ENCODE measurements at regions not wholly inside any gene's neighbourhood (a gene's known extent, or its start where the extent isn't known, plus 50 kb on each side); places are given as distances from the start of the nearest gene placed in this dataset.

DNA sequence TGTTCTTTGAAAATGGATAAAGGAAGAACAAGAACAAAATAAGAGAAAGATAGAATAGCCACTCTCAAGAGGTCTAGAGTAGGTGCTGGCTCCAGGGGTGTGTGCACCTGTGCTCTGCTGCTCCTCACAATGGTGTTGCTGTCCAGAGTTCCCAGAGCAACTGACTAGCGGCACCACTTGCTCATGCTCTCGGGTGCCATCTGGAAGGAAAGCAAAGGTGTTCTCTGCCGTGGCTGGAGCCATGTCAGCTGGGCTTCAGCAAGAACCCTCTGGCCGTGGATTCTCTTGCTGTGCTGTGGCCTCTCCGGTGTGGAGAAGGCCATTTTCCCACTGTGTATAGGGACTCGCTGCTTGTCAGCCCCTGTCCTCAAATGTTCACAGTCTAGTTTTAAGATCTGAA is 114.6 kb upstream of the TEX51 start:
- TF ChIP-seq GABPA (IDR thresholded peaks at IDR 0.05; ENCODE audit: low read depth) = no peak
- TF ChIP-seq, protein P1, sequence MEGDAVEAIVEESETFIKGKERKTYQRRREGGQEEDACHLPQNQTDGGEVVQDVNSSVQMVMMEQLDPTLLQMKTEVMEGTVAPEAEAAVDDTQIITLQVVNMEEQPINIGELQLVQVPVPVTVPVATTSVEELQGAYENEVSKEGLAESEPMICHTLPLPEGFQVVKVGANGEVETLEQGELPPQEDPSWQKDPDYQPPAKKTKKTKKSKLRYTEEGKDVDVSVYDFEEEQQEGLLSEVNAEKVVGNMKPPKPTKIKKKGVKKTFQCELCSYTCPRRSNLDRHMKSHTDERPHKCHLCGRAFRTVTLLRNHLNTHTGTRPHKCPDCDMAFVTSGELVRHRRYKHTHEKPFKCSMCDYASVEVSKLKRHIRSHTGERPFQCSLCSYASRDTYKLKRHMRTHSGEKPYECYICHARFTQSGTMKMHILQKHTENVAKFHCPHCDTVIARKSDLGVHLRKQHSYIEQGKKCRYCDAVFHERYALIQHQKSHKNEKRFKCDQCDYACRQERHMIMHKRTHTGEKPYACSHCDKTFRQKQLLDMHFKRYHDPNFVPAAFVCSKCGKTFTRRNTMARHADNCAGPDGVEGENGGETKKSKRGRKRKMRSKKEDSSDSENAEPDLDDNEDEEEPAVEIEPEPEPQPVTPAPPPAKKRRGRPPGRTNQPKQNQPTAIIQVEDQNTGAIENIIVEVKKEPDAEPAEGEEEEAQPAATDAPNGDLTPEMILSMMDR (IDR thresholded peaks at IDR 0.05; ENCODE audit: insufficient read depth, low read length) = no peak
